HepG2 (cell line): ENCODE measurements at regions not wholly inside any gene's neighbourhood (a gene's known extent, or its start where the extent isn't known, plus 50 kb on each side); places are given as distances from the start of the nearest gene placed in this dataset.

Source experiments
- ATAC-seq: fragments of 200-7000 bp; cut with Tn5 transposase; 3 replicates; pipeline ENCODE4 v1.9.1; 2020; ENCODE audit warnings: mild to moderate bottlenecking, moderate library complexity
- BruUV-seq: library from RNA; stranded (reverse); fragments of 400-500 nt; replicated peaks from 2 replicates; lab custom pipeline; 2021; lab: Mats Ljungman, UMichigan
- CTCF ChIA-PET: fragments of 300-600 bp; formaldehyde crosslinking; extraction: SDS; loops from one replicate; lab custom pipeline; 2021; ENCODE audit warnings: low total read pairs, inconsistent platforms, low intra/inter-chr PET ratio; lab: Yijun Ruan, JAX
- POLR2A ChIA-PET: fragments of 350-600 bp; sonication (Branson Sonifier 250); formaldehyde crosslinking; loops from one replicate; lab custom pipeline; 2020; ENCODE audit warnings: antibody characterized with exemption, inconsistent platforms; lab: Yijun Ruan, JAX
- DNase-seq: peaks from one replicate; pipeline ENCODE4 v3.0.0-alpha.2; 2015; ENCODE audit warnings: low spot score
- FAIRE-seq: peaks from 3 replicates; lab custom pipeline; 2011; peaks lifted over from hg19 to GRCh38; lab: Jason Lieb, UNC
- H2AFZ ChIP-seq: one replicate; pipeline ENCODE4 v1.6.1; 2011; ENCODE audit warnings: low read length, inconsistent platforms
- H3K27ac ChIP-seq: fragments of 300-600 bp; 3 replicates; pipeline ENCODE4 v1.8.0; 2011; ENCODE audit warnings: mixed run types, mild to moderate bottlenecking, mixed read lengths, low read length, inconsistent platforms; ENCODE audit not compliant: insufficient read depth; ENCODE audit errors: extremely low read length
- H3K27me3 ChIP-seq, 2 experiments: fragments of 200-600 bp in 1 of 2; 2 replicates in 1 of 2; 3 replicates in 1 of 2; pipeline versions ENCODE4 v1.6.0 to v1.8.0; 2011; ENCODE audit warnings: low read length in 2 of 2, mild to moderate bottlenecking in 2 of 2, moderate library complexity in 2 of 2, inconsistent platforms in 1 of 2; ENCODE audit not compliant: insufficient read depth in 2 of 2, control insufficient read depth in 1 of 2
- H3K36me3 ChIP-seq, 2 experiments: fragments of 200-600 bp in 1 of 2; replicated peaks in 1 of 2; 2 replicates in 1 of 2; 3 replicates in 1 of 2; pipeline versions ENCODE4 v1.5.1 to v1.8.0; 2011; ENCODE audit warnings: low read length in 2 of 2, inconsistent platforms in 1 of 2; ENCODE audit not compliant: insufficient read depth in 2 of 2, control insufficient read depth in 1 of 2
- H3K4me1 ChIP-seq: 2 replicates; pipeline ENCODE4 v1.5.1; 2012; ENCODE audit warnings: low read length, inconsistent platforms; ENCODE audit not compliant: insufficient read depth
- H3K4me2 ChIP-seq: 2 replicates; pipeline ENCODE4 v1.6.0; 2011; ENCODE audit warnings: low read depth, low read length, inconsistent platforms
- H3K4me3 ChIP-seq, 3 experiments: fragments of 200-600 bp in 1 of 3; sonication (generic), shearing (Covaris generic) in 1 of 3; replicated peaks in 1 of 3; 2 replicates each; pipeline ENCODE4 v1.5.1; 2011 to 2016; ENCODE audit warnings: low read length in 3 of 3, inconsistent platforms in 2 of 3, low read depth in 2 of 3, mild to moderate bottlenecking in 2 of 3, control low read depth in 1 of 3, mixed read lengths in 1 of 3; ENCODE audit not compliant: insufficient read depth in 1 of 3
- H3K79me2 ChIP-seq: one replicate; pipeline ENCODE4 v1.6.1; 2011; ENCODE audit warnings: low read length, inconsistent platforms; ENCODE audit not compliant: insufficient read depth
- H3K9ac ChIP-seq: 2 replicates; pipeline ENCODE4 v1.6.0; 2011; ENCODE audit warnings: mild to moderate bottlenecking, low read depth, low read length, inconsistent platforms; ENCODE audit not compliant: insufficient read depth
- H3K9me3 ChIP-seq: 2 replicates; pipeline ENCODE4 v1.5.1; 2012; ENCODE audit warnings: mild to moderate bottlenecking, low read length
- H4K20me1 ChIP-seq: 2 replicates; pipeline ENCODE4 v1.6.0; 2011; ENCODE audit warnings: inconsistent platforms, mild to moderate bottlenecking, low read length, moderate library complexity; ENCODE audit not compliant: insufficient read depth
- DNMT3B ChIP-seq: conservative IDR thresholded peaks from 2 replicates; pipeline ENCODE4 v1.6.1; 2016; ENCODE audit warnings: missing biosample characterization, control low read depth
- FOSL1 ChIP-seq: sonication (generic); formaldehyde crosslinking; IDR thresholded peaks from 2 replicates; pipeline ENCODE4 v1.9.0; 2021; ENCODE audit warnings: missing genetic modification reagents, borderline replicate concordance
- FOSL2 ChIP-seq: sonication (generic); formaldehyde crosslinking; IDR thresholded peaks from 2 replicates; pipeline ENCODE4 v1.4.0; 2020; ENCODE audit warnings: missing genetic modification reagents
- NFE2 ChIP-seq: sonication (generic); formaldehyde crosslinking; IDR thresholded peaks from 2 replicates; pipeline ENCODE4 v1.4.0; 2020; ENCODE audit warnings: missing genetic modification reagents
- TOE1 ChIP-seq: sonication (generic); formaldehyde crosslinking; IDR thresholded peaks from 2 replicates; pipeline ENCODE4 v1.4.0; 2020; ENCODE audit warnings: mild to moderate bottlenecking, missing genetic modification reagents
- ZNF18 ChIP-seq: sonication (generic); formaldehyde crosslinking; IDR thresholded peaks from 2 replicates; pipeline ENCODE4 v1.8.0; 2022; ENCODE audit warnings: mild to moderate bottlenecking, missing genetic modification reagents; ENCODE audit not compliant: insufficient replicate concordance
- ZNF224 ChIP-seq: sonication (generic); formaldehyde crosslinking; IDR thresholded peaks from 2 replicates; pipeline ENCODE4 v1.5.0; 2020; ENCODE audit warnings: mild to moderate bottlenecking, missing genetic modification reagents
- ZNF407 ChIP-seq: sonication (generic); formaldehyde crosslinking; IDR thresholded peaks from one replicate; pipeline ENCODE4 v1.5.1; 2020; ENCODE audit warnings: mild to moderate bottlenecking, missing genetic modification reagents; ENCODE audit errors: not compliant biosample characterization
- ZNF44 ChIP-seq: sonication (generic); formaldehyde crosslinking; IDR thresholded peaks from 2 replicates; pipeline ENCODE4 v1.5.1; 2020; ENCODE audit warnings: mild to moderate bottlenecking, missing genetic modification reagents
- ZNF556 ChIP-seq: sonication (generic); formaldehyde crosslinking; IDR thresholded peaks from 2 replicates; pipeline ENCODE4 v1.4.0; 2020; ENCODE audit warnings: mild to moderate bottlenecking, missing genetic modification reagents, borderline replicate concordance
- ZNF737 ChIP-seq: sonication (generic); formaldehyde crosslinking; IDR thresholded peaks from 2 replicates; pipeline ENCODE4 v1.5.0; 2020; ENCODE audit warnings: missing genetic modification reagents, mild to moderate bottlenecking, borderline replicate concordance
- ZSCAN25 ChIP-seq: sonication (generic); formaldehyde crosslinking; IDR thresholded peaks from 2 replicates; pipeline ENCODE4 v1.8.0; 2022; ENCODE audit warnings: mild to moderate bottlenecking, missing genetic modification reagents
- WGBS: methylation state at CpG from one replicate; pipeline ENCODE4 v1.1.6; 2017; ENCODE audit warnings: low lambda C conversion rate; 5-methylcytosine and 5-hydroxymethylcytosine counted together
- in situ Hi-C: cut with HindIII; loops from 2 replicates; pipeline ENCODE4 v1.10.0; 2017; ENCODE audit warnings: low pct_unique_long_range_greater_than_20kb; ENCODE audit not compliant: extremely low pct_ligation_motif_present
- intact Hi-C: fragments of 100-400 bp; cut with micrococcal nuclease; formaldehyde crosslinking; loops from one replicate; pipeline ENCODE4 v1.10.0; 2022; ENCODE audit not compliant: unreplicated experiment
- TF ChIP-seq, protein P1 (sequence below): sonication (generic); formaldehyde crosslinking; conservative IDR thresholded peaks from 2 replicates; pipeline ENCODE4 v1.4.0; 2020; ENCODE audit warnings: missing genetic modification reagents

DNA sequence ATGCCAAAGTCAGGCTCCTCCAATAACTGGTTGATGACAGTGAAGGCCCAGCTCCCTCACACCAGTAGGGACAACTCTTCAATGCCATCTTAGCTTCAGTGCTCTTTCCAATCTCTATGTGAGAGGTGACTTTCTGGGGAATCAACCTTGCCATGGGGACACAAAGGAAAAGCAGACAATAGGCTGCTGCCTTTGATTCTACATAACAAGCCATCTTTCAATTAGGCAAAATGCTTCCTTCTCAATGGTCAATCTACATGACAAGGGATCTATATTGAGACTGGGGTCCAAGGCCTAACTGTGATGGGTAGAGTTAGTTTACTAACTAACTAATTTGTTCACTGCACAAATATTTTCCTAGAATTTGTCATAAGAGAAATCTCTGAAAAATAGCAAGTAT lies 1417.5 kb upstream of the SEL1L start (continued):
- no peak for TF ChIP-seq ZNF407 (CRISPR knock-in tag)

- ATAC-seq (no peak), FAIRE-seq (no peak), DNase-seq (no peak)
- Histone ChIP-seq H3K9ac (no peak overlapping the region), H3K9me3 (peaks cover 65% of the 10 kb centered on the region), H3K79me2 (no peaks in the 10 kb centered on the region), H3K27ac (no peak overlapping the region), H3K4me3 (no peak overlapping the region), H4K20me1 (no peaks in the 10 kb centered on the region), H3K36me3 (no peaks in the 10 kb centered on the region), H3K27me3 (no peaks in the 10 kb centered on the region), H3K4me1 (no peaks in the 10 kb centered on the region), H2AFZ (no peak overlapping the region), H3K4me2 (no peak overlapping the region)
- ChIA-PET POLR2A (no interaction called here), CTCF (no interaction called here)
- BruUV-seq = no TSS peak
- intact Hi-C loops = no loop called here
- 49% methylated on average over 2 of the region's 2 CpGs for WGBS
- in situ Hi-C loops = no loop called here
- TF ChIP-seq ZNF737 (CRISPR knock-in tag) = no peak
- no peak for TF ChIP-seq ZNF44 (CRISPR knock-in tag)
- TF ChIP-seq FOSL1 (CRISPR knock-in tag) = no peak
- no peak for TF ChIP-seq ZSCAN25
- TF ChIP-seq ZNF556 = no peak
- no peak for TF ChIP-seq NFE2 (CRISPR knock-in tag)
- no peak for TF ChIP-seq DNMT3B (CRISPR knock-in tag)
- TF ChIP-seq, protein P1, sequence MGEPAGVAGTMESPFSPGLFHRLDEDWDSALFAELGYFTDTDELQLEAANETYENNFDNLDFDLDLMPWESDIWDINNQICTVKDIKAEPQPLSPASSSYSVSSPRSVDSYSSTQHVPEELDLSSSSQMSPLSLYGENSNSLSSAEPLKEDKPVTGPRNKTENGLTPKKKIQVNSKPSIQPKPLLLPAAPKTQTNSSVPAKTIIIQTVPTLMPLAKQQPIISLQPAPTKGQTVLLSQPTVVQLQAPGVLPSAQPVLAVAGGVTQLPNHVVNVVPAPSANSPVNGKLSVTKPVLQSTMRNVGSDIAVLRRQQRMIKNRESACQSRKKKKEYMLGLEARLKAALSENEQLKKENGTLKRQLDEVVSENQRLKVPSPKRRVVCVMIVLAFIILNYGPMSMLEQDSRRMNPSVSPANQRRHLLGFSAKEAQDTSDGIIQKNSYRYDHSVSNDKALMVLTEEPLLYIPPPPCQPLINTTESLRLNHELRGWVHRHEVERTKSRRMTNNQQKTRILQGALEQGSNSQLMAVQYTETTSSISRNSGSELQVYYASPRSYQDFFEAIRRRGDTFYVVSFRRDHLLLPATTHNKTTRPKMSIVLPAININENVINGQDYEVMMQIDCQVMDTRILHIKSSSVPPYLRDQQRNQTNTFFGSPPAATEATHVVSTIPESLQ (CRISPR knock-in tag) = no peak
- no peak for TF ChIP-seq TOE1 (CRISPR knock-in tag)
- no peak for TF ChIP-seq FOSL2 (CRISPR knock-in tag)
- no peak for TF ChIP-seq ZNF224
- TF ChIP-seq ZNF18 (CRISPR knock-in tag) = no peak
These were observed 1430.1 kb upstream of the SEL1L start for GRCh38 chr14:82963756-82964155.
